ENCODE measurements at regions not wholly inside any gene's neighbourhood (a gene's known extent, or its start where the extent isn't known, plus 50 kb on each side); places are given as distances from the start of the nearest gene placed in this dataset.
"Not testable (repeated sequence)": the region's sequence is repeated elsewhere in the genome, so short reads cannot be mapped to it uniquely, and the experiment has no call there.

GRCh38 chr4:134885436-134885835 is 683.8 kb upstream of the PABPC4L start:
- no peak for DNase-seq

- DNase-seq, result no peak
Measured at GRCh38 chr4:134883831-134884449, 682.4 kb upstream of the PABPC4L start.

GRCh38 chr4:134879019-134879418 is 677.4 kb upstream of the PABPC4L start:
- no peak for DNase-seq

- DNase-seq, result no peak
Measured at GRCh38 chr4:134867027-134867426, 665.4 kb upstream of the PABPC4L start.

- DNase-seq, result no peak
Measured at GRCh38 chr4:134865675-134866074, 664.1 kb upstream of the PABPC4L start.

- no peak for DNase-seq
Measured at GRCh38 chr4:134862116-134862515, 660.5 kb upstream of the PABPC4L start.

- DNase-seq, result no peak
Measured at GRCh38 chr4:134848681-134849080, 647.1 kb upstream of the PABPC4L start.

- DNase-seq, result not testable (repeated sequence)
Measured at GRCh38 chr4:134830741-134831140, 629.2 kb upstream of the PABPC4L start.

- DNase-seq, result no peak
Measured at GRCh38 chr4:134812611-134813010, 611.0 kb upstream of the PABPC4L start.

GRCh38 chr4:134807231-134807745 is 605.7 kb upstream of the PABPC4L start:
- no peak for DNase-seq

GRCh38 chr4:134798573-134798972 is 597.0 kb upstream of the PABPC4L start:
- no peak for DNase-seq

GRCh38 chr4:134787315-134787714 is 585.7 kb upstream of the PABPC4L start:
- DNase-seq, result no peak

GRCh38 chr4:134780244-134780643 is 578.7 kb upstream of the PABPC4L start:
- DNase-seq, result no peak

GRCh38 chr4:134777606-134778005 is 576.0 kb upstream of the PABPC4L start:
- no peak for DNase-seq

- no peak for DNase-seq
Measured at GRCh38 chr4:134773497-134774000, 572.0 kb upstream of the PABPC4L start.

GRCh38 chr4:134762053-134762452 is 560.5 kb upstream of the PABPC4L start:
- no peak for DNase-seq

GRCh38 chr4:134756421-134756820 is 554.8 kb upstream of the PABPC4L start:
- no peak for DNase-seq

- no peak for DNase-seq
Measured at GRCh38 chr4:134754301-134755019, 552.9 kb upstream of the PABPC4L start.

- DNase-seq, result no peak
Measured at GRCh38 chr4:134753390-134753789, 551.8 kb upstream of the PABPC4L start.

GRCh38 chr4:134747108-134747805 is 545.7 kb upstream of the PABPC4L start:
- DNase-seq, result no peak

GRCh38 chr4:134740290-134740689 is 538.7 kb upstream of the PABPC4L start:
- DNase-seq, result no peak

GRCh38 chr4:134735901-134736300 is 534.3 kb upstream of the PABPC4L start:
- DNase-seq, result no peak
